Gastrocnemius medialis (tissue), 4 donors: ENCODE measurements at regions not wholly inside any gene's neighbourhood (a gene's known extent, or its start where the extent isn't known, plus 50 kb on each side); places are given as distances from the start of the nearest gene placed in this dataset.

Experiments
- POLR2A ChIP-seq, 2 donors: fragments of 450-650 bp; IDR thresholded peaks; one replicate each; pipeline ENCODE4 v1.6.1; 2017; ENCODE audit warnings: antibody characterized with exemption in 2 of 2, mild to moderate bottlenecking in 2 of 2, moderate library complexity in 2 of 2
- TF ChIP-seq, protein P1 (sequence below), 5 experiments: fragments of 450-650 bp in 3 of 5; fragments of 200-600 bp in 2 of 5; sonication (generic) in 2 of 5; IDR thresholded peaks in 4 of 5; conservative IDR thresholded peaks in 1 of 5; 1 replicate in 4 of 5; 2 replicates in 1 of 5; pipeline ENCODE4 v1.5.1; 2016 to 2019; ENCODE audit warnings: antibody characterized with exemption in 5 of 5, mild to moderate bottlenecking in 3 of 5, moderate library complexity in 3 of 5

DNA sequence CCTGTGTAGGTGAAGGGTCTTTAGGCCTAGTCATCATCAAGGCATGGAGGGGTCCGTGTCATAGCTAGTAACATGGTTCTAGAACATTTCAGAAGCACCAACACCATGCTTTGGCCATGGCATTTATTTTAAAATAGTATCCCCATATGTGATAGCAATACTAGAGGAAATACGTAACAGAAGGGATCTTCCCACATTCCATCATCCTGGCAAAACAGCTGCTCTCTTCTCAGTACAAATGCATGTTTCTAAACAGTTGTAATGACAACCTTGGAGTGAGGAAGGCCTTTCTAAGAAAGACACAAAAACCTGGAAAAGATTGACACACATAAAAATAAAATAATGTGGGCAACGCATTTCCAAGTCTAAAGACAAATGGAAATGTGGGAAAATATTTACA is 97.6 kb downstream of the GADD45G start:
- TF ChIP-seq POLR2A (IDR thresholded peaks at IDR 0.05), result no peak
- TF ChIP-seq, protein P1, sequence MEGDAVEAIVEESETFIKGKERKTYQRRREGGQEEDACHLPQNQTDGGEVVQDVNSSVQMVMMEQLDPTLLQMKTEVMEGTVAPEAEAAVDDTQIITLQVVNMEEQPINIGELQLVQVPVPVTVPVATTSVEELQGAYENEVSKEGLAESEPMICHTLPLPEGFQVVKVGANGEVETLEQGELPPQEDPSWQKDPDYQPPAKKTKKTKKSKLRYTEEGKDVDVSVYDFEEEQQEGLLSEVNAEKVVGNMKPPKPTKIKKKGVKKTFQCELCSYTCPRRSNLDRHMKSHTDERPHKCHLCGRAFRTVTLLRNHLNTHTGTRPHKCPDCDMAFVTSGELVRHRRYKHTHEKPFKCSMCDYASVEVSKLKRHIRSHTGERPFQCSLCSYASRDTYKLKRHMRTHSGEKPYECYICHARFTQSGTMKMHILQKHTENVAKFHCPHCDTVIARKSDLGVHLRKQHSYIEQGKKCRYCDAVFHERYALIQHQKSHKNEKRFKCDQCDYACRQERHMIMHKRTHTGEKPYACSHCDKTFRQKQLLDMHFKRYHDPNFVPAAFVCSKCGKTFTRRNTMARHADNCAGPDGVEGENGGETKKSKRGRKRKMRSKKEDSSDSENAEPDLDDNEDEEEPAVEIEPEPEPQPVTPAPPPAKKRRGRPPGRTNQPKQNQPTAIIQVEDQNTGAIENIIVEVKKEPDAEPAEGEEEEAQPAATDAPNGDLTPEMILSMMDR (IDR thresholded peaks at IDR 0.05 in 4 of 5, conservative IDR thresholded peaks at IDR 0.05 in 1 of 5), result no peak
